Esophagus muscularis mucosa (tissue), 3 donors: ENCODE measurements at regions not wholly inside any gene's neighbourhood (a gene's known extent, or its start where the extent isn't known, plus 50 kb on each side); places are given as distances from the start of the nearest gene placed in this dataset.
A peak's percentile ranks its signal among the peaks of the same experiment; 100 is the strongest.

Experiments
- CTCF ChIP-seq, 3 experiments: fragments of 200-600 bp in 2 of 3; fragments of 450-650 bp in 1 of 3; sonication (generic) in 2 of 3; IDR thresholded peaks; one replicate each; pipeline ENCODE4 v1.5.1; 2017 to 2019; ENCODE audit warnings: antibody characterized with exemption in 3 of 3, mild to moderate bottlenecking in 2 of 3, moderate library complexity in 1 of 3
- EP300 ChIP-seq: sonication (generic); formaldehyde crosslinking; IDR thresholded peaks from one replicate; pipeline ENCODE4 v1.6.1; 2017; ENCODE audit warnings: antibody characterized with exemption

DNA sequence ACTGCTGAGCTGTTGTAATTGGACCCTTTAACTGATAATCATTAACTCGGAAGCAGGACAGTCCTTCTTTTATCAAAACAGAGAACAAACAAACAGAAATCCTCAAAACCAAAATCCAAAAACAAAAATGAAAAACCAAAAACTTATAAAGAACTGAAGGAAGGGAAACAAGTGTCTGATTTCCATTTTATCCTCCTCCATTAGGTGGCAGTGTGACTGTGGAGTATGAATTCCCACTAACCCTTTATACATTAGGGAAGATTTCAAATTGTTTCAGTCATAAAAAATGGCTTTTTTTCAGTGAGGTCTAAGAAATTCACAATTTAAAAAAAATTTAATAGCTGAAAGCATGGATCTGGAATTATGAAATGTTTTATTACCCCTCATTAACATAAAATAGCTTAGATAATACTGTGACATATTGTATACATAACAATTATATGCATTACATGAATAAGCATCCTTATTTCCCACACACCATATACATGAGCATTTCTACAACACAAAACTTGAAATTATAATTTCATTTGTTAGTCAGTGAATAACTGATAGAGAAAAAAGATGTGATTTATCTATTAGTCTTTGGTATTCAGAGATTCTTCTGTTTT lies 1074.3 kb upstream of the PCDH9 start:
- TF ChIP-seq CTCF (IDR thresholded peaks at IDR 0.05) (peak; percentile 33 to 56 (median 36)), EP300 (no peak)
